CD4-positive, alpha-beta T cell treated with Interleukin-12 subunit alpha and Interleukin-12 subunit beta, for 1 hour (primary cell): ENCODE measurements at regions not wholly inside any gene's neighbourhood (a gene's known extent, or its start where the extent isn't known, plus 50 kb on each side); places are given as distances from the start of the nearest gene placed in this dataset.

Experiments
- DNase-seq: peaks from one replicate; pipeline ENCODE4 v3.0.0-alpha.2; 2020

DNA sequence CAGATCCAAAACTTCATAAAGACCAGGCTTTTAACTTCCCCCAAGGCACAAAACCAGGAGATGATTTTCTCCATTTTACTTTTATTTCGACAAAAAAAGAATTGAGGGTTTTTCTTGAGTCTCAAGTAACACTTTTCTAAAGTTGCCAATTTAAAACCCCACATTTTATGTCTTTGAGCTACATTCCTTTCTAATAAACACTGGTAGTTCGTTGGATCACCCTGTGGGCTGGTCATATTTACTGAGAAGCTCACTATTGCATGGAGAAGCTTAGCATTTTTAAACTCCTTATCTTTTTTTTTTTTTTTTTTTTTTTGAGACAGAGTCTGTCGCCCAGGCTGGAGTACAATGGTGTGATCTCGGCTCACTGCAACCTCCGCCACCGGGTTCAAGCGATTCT is 255.1 kb upstream of the TPM1 start:
- no peak for DNase-seq

DNA sequence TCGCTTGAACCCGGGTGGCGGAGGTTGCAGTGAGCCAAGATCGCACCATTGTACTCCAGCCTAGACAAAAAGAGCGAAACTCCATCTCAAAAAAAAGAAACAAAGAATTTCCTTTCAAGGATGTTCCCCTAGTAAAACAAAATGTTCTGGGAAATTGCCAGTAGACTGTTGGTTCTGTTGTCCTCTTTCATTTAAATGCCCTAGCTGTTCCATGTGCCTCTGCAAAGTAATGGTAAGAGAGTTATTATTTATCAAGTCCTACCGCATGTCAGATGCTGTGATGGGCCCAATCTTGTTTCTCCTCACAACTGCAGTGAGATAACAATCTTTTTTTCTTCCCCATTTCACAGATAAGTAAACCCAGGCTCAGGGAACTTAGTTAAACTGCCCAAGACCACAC is 254.3 kb upstream of the TPM1 start:
- DNase-seq: no peak

DNA sequence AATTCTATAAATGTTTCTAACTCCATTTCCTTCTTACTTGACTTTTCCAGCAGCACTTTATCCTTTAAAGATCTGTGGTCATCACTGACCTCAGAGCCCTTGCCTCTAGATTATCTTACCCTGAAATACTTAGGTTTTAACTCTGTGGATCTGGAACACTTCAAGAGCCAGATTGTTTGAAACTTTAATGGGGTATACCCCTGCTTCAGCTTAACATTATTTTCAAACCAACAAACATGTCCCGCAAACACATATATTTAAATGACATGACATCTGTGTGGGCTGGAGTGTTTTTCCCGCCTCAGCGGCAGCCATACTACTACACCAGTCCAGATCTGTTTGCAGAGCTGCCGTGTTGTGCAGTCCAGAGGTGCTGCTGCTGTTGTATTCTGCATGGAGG is 252.0 kb upstream of the TPM1 start:
- DNase-seq: no peak

DNA sequence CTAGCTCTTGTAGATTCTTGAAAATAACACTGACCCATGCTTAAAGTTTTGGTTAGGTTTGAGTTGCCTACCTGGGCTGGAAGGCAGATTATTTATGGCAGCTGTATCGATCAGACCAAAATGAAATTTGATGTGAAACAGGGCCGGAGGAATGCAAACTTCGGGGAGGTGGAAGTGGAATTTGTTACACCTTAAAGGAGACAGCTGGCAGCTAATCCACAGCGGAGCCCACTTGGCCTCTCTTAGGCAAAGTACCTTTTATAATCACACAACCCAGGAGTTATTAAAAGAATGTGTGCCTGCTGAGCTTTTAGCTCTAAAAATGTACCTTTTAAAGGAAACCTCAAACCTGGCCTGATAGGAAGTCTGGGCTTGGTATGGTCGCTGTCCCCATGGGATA is 250.9 kb upstream of the TPM1 start:
- DNase-seq: no peak

DNA sequence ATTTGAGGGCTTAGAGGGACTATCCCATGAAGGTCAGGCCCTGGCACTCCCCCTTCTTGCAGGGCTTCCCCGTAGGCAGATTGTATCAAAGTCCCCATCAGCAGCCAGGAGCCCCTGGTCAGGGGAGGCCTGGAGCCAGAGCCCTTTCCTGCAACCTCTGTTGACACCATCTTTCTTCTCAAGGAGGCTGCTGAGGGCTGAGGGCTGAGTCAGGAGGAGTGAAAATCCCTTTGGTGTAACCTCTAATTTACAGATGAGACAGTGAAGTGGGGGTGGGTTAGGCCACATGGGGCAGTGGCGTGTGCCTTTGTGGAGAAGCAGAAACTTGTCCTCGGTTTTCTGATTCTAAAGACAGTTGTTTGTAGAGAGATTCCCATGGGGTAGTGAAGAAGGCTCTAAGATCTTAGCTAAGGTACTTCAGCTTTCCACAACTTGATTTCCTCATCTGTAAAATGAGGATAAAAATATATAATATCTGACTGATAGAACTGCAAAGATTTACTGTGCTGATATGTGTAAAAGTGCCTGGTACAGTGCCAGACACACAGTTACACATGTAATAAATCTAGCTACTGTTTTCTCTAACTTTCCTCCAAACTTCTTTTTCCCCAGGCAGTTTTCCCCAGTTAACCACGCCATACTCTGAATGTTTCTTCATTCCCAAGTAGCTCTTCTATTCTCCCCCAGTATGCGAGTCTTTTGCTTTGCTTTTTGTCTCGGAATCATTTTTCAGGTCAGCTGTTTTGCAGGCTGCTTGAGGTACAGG is 249.4 kb upstream of the TPM1 start:
- no peak for DNase-seq

DNA sequence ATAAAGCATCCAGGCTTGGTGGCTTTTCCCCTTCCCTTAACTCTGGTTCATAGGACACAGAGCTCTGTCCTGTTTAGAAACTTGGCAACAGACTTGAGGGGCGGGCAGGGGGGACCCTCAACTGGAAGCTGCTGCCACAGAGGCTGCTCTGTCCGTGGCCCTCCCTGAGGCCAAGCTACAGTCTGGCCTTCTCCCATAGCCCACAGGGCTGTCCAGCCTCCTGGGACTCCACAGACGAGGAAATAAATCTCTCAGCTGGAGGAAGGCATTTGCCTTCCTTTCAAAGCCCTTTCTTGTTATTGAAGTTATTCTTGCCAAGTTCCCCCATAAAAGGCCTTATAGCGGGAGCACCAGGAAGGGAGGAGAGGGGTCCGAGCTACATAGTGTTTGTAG is 248.8 kb upstream of the TPM1 start:
- no peak for DNase-seq

DNA sequence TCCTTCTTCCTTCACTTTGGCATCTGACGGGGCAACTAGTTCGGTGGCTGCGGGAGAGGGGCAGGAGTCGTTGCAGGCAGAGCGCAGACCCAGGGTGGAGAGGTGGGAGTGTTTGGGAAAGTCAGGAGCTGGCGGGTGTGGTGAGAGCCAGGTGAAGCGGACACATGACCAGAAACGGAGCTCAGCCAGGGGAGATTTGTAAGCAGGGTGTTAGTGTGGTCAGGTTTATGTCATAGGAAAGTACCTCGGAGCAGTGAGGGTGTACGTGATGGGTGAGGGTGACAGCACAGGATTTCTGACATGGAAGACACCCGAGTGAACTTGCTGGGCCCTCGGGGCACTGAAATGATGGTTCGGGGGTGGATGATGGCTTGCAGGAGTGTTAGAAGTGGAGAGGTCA is 247.4 kb upstream of the TPM1 start:
- no peak for DNase-seq

DNA sequence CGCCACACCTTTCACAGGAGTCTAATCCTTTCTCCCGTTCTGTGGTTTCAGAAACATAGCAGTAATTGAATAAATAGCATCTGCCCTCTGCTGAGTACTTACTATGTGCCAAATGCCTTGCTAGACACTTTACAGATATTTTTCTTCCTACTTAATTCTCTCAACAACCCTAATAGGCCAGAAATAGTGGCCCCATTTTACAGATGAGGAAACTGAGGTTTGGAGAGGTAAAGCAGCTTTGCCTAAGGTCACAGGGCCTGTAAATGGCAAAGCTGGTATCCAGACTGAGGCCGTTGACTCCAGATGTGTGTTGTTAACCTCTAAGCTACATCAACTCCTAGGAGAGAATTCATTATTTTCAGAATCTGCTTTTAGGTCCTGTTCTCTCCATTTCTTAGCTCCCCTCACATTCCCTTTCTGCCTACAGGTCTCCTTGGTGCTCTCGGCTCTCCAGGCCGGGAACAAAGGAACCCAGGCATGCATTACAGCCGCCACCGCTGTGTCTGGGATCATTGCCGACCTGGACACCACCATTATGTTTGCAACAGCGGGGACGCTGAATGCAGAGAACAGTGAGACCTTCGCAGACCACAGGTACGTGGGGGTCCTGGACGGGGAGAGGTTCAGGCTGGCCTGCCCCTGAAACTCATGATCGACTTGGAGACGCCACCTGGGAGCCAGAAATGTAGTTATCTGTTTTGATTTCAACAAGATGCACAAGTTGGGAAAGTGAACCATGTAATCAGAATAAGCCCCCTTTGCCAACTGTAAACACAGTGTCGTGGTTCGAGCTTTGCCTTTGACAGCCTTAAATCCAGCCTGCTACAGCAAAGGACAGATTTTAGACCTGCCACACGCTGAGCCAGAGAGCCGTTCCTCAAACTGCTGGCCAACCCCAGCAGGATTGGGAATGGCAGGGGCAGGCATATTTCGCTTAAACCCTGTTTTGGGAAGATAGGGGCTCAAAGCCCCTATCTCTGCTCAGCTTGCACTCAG is 246.5 kb upstream of the TPM1 start:
- DNase-seq: no peak

DNA sequence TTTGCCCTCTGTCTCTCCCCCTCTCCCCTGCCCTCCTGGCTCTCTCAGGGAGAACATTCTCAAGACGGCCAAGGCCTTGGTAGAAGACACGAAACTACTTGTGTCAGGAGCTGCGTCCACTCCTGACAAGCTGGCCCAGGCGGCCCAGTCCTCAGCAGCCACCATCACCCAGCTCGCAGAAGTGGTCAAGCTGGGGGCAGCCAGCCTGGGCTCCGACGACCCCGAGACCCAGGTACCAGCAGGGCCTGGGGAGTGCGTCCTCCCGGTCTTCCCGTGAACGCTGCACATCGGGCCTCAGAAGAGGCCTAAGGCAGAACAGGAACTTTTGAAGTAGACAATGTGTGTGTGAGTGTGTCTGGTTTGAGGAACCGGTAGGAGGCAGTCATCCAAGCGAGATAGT is 245.4 kb upstream of the TPM1 start:
- no peak for DNase-seq

DNA sequence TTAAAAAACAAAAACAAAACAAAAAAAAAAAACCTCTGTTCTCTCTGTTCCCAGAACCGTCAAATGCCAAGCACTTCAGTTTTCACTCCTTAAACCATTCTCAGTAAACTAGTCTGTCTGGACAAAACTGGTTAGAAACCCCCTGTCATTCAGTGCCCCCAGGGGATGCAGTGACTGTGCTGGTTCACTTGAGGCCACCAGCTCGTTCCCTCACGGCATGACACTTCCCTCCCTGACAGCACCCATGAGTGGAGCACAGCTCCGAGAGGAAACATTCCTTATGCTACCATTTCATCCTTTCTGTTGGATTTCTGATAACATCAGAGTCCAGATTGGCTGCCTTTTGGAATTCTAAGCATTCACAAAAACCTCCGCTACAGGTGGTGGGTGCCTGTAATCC is 244.0 kb upstream of the TPM1 start:
- no peak for DNase-seq

DNA sequence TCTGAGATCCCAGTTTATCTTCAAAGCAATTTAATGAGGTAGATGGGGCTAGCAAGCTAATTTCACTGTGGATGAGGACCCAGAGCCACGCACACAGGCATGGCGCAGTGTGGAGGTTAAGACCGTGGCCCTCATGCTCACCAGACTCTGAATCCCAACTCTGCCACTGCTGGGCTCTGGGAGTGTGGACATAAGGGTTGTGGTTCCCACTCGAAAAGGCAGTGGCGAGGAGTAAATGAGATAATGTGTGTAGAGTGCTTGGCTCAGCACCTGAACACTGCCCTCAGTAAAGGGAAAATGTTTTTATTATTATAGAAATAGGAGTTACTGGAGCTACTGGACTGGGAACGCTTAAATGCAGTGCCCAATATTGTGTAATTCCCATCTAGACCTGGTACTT is 243.5 kb upstream of the TPM1 start:
- no peak for DNase-seq

DNA sequence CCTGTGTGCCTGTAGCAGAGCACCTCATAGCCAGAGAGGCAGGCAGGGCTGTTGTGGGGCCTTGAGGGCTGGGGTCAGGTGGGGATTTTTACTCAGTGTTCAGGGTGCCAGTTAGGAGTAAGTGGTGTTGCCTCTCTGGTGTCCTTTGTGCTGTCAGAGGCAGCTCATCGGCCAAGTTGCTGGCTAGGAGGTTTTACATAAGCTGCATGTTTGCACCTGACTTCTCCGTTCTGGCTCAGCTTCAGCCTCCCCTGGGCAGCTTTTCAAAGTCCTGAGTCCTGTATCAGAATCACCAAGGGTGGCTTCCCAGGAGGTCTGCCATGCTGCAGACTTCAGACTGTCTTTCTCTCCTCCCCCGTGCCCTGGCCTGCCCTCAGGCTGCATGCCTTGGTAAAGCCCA is 242.6 kb upstream of the TPM1 start:
- no peak for DNase-seq

DNA sequence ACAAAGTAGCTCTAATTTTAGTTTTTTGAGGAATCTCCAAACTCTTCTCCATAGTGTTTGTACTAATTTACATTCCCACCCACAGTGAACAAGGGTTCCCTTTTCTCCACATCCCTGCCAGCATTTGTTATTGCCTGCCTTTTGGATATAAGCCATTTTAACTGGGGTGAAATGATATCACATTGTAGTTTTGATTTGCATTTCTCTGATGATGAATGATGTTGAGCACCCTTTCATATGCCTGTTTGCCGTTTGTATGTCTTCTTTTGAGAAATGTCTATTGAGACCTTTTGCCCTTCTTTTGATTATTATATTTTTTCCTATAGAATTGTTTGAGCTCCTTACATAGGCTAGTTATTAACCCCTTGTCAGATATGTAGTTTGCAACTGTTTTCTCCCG is 239.9 kb upstream of the TPM1 start:
- no peak for DNase-seq

DNA sequence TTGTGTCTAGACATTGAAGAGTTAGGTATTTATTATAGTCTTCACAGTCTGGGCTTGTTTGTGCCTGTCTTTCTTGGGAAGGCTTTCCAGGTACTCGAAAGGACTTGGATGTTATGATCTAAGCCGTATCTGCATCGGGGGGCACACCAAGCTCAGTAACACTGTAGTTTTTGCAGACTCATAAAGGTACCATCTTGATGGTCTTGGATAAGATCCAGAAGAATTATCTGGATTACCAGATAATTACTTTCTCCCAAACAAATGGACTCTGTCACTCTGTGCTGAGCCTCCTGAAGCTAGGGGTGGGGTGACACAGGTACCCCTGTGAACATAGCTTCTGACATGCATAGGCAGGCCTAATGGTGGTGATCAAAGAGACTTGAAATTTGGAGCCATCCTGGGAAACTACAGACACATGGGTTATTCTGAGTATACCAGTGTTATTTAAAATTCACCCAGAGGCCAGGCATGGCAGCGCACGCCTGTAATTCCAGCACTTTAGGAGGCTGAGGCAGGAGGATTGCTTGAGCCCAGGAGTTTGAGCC is 238.6 kb upstream of the TPM1 start:
- DNase-seq: no peak

DNA sequence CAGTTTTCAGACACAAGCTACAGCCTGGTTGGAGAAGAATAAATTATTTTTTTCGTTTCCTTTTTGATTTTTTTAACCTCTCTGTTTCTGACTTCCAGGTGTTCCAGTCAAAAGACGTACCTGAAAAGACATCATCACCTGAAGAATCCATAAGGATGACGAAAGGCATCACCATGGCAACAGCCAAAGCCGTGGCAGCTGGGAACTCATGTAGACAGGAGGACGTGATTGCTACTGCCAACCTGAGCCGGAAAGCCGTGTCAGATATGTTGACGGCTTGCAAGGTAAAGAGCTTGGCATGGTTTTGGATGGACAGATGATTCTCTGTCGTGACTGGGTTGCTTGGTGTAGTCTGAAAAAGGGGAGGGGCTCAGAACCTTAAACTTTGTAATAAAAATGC is 237.0 kb upstream of the TPM1 start:
- DNase-seq: no peak

DNA sequence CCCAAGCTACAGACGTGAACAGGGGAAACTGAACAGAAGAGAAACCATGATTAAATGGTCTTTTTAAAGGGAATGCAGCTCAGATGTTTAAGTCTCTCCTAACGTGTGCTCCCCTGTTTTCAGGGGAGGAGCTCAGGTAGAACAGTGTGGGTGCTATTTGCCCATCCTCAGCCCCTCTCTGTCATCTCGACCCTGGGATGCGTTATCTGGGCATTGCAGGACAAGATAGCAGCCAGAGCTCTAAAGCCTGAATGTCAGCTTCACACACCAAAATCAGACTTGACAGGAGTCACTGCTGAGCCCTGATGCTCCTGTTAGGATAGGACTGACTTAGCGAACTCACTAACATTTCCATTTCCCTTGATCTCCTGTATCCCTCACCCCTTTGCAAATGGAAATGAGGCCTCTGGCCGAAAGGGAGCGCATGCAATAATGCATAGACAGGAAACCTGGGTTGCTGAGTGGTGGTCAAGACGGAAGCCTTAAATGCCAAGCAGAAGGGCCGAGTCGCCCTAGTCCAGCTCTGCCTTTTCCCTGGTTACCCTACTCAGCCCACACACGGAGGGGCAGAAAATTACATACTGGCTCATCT is 234.9 kb upstream of the TPM1 start:
- no peak for DNase-seq

DNA sequence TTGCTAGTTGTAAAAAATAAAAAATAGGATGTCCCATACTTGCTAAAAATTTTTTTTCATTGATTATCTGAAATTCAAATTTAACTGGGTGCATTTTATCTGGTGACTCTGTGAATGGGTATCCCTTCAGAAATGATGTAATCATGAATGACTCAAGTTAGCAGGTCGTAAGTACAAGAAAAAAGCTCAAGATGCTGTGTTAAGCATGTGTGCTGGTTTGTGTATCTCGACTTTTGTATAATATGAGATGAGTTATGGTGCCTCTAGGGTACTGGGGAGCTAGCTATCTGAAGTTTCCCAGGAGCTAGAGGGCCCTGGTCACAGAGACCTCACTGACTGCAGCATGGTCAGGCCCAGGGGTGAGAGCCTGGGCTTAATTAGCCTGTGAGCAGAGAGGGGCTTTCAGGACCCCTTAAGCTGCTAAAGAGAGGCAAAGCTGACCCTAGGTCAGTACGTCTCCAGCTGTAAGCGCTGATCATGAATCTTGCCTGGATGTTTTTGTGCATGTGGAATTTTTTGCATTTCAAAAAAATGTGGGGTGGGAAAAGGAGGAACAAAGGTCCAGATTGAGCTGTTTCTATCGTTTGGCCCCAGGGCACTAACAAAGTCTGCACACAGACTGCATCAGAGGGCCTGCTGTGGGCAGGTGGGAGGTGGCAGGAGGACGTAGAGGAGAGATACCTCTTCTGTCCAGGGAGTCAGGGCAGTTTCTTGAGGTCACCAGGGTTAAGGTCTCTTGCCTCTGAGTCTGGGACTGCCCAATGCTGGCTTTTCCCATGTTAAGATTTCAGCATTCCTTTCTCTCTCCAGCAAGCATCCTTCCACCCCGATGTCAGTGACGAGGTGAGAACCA is 233.2 kb upstream of the TPM1 start:
- no peak for DNase-seq

DNA sequence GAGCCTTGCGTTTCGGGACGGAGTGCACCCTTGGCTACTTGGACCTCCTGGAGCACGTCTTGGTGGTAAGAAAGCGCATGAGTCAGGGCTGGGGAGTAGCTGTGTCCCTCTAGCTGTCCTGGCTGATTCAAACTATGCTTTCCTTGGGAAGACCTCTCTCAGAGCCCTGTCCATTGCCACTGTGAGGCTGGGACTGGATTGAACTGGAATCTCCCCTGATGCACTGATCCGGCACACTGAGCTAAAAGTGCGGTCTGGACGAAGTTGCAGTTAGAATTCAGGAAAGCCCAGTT is 232.6 kb upstream of the TPM1 start:
- no peak for DNase-seq

DNA sequence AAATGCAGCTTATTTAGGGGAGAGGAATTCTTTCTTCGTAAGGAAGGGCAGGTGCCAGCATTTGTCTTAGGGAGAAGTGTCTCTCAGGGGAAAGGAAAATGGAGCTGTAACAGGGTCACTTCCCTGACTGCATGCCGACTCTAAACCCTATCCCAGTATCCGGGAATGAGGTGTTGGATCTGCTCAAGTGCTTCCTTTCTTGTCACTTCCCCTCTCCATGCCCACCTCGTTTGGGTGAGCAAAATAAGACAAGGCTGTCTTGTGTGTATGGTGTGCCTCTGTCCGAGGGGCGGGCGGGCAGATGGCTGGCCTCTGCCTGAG is 230.1 kb upstream of the TPM1 start:
- no peak for DNase-seq

DNA sequence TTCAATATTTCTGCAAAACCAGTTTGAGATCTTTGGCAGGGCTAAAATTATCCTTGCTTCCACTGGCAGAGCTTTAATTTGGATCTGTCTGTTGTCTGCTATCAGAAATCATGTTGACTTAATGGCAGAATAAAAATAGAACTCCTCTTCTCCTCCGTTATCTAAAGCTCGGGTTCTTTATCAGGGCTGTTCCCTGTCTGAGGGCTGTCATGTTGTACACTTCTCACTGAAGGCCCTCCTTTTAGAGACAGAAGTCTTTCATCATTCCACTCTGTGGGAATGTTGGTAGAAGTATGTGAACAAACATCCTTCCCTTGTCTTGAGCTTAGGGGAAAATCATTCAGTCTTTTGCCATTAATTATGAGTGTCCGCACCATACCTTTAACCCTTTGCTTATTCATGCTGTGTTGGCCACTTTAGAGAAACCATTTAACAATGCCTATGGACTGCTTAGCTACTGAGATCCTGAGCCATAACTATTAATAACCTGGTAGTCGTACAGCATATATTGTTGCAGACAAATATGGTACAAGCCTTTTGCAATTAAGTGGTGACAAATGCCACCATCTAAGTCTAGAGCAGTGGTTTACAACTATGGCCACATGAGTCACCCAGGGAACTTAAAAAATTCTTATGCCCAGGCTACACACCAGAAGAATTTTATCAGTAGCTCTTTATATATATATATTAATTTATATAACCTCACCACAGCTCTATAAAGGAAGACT is 226.0 kb upstream of the TPM1 start:
- no peak for DNase-seq

DNA sequence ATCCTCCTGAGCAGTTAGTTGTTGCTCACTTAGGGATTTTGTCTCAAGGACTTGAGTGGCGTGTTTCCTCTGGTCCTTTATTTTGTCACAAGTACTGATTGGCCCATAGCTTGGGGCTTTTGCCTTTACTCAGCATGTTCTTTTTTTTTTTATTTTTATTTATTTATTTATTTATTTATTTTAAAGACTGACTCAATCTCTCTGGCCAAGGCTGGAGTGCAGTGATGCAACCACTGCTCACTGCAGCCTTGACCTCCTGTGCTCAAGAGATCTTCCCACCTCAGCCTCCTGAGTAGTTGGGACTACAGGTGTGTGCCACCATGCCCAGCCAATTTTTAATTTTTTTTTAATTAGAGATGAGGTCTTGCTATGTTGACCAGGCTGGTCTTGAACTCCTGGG is 223.9 kb upstream of the TPM1 start:
- no peak for DNase-seq

DNA sequence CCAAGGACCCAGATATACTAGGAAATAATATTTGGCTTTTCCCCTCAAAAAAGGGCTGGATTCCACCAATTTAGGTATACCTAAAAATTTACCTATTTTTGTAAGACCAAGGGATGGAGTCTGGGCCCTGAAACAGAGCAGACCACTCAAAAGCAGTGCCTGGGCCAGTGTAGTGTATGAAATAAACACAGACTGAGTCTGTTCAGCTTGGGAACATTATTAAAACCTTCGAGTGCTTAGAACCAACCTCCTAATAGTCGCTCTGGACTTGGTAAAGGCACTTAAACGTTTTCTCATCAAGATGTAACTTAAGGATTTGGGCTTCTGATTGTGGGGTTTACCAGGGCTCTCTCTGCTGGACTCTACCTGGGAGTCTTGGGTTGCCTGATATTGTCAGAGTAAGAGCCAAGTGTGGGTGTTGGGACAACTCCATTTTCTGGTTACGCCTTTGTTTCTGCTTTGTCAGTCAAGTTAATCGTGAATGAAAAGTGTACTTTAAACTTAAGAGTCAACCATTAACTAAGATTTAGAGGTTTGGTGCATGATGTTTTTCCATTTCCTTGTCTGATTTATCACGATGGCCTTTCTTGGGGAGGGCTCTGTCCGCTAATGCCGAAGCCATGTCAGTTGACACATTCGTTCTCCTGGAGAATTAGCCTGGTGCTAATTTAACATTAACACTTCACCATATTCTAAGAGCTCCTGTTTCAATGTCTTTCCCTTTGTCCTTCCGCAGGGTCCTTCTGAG is 221.0 kb upstream of the TPM1 start:
- DNase-seq: no peak
